ENCODE measurements at regions not wholly inside any gene's neighbourhood (a gene's known extent, or its start where the extent isn't known, plus 50 kb on each side); places are given as distances from the start of the nearest gene placed in this dataset.
"Not testable (repeated sequence)": the region's sequence is repeated elsewhere in the genome, so short reads cannot be mapped to it uniquely, and the experiment has no call there.

DNA sequence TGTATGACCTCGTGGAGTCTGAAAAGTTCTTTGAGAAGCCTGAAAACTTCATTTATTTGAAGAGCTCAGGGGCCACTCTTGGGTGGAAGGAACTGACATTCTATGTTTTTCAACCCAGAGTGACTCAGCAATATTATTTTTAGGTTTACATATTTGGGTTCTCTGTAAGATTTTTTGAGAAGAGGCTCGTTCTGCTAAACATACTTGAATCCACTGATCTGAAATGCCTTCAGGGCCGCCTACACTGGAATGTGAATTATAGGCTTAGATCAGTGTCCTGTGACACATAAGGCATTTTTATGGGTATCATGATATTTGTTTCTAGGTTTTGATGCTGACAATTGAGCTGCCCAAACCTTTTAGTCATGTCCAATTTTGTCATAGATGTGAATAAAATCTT is 86.2 kb downstream of the PSAT1 start:
- FAIRE-seq: no peak

GRCh38 chr9:78386348-78386747 is 89.4 kb downstream of the PSAT1 start:
- no peak for DNase-seq (ENCODE audit: extremely low spot score, insufficient read length, low read depth)
- no peak for FAIRE-seq

More for the DNA sequence above, 86.2 kb downstream of the PSAT1 start:
- DNase-seq (ENCODE audit: extremely low spot score, insufficient read length, low read depth): no peak

- FAIRE-seq (no peak), DNase-seq (ENCODE audit: extremely low spot score, insufficient read length, low read depth) (no peak)
Measured at GRCh38 chr9:78386773-78387172, 89.8 kb downstream of the PSAT1 start.

DNA sequence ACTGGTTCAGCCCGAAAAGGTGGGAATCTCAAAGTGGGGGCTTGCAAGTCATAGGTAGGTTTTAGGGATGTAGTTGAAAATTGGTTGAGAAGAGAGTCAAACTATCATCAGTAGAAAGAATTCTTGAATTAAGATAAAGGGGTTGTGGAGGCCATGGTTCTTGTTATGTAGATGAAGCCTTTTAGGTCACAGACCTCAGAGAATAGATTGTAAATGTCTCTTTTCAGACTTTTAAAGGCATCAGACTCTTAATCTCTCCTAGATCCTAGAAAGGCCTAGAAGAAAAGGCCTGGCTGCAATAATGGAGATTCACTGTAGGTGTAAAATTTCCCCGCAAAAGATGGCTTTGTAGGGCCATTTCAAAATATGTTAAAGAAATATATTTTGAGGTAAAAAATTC is 96.4 kb downstream of the PSAT1 start:
- FAIRE-seq: no peak
- DNase-seq (ENCODE audit: extremely low spot score, insufficient read length, low read depth): no peak

DNA sequence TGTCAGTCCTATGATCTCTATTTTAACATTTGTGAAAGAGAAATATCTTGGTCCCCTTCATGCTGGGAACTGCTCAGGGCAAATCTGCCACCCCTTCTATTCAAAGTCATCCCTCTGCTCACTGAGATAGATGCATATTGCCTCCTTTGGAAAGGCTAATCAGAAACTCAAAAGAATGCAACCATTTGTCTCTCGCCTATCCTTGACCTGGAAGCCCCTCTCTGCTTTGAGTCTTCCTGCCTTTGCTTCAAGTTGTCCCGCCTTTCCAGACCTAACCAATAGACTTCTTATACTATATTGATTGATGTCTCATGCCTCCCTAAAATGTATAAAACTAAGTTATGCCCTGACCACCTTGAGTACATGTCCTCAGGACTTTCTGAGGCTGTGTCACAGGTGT is 97.0 kb downstream of the PSAT1 start:
- FAIRE-seq: no peak
- DNase-seq (ENCODE audit: extremely low spot score, insufficient read length, low read depth): no peak

DNA sequence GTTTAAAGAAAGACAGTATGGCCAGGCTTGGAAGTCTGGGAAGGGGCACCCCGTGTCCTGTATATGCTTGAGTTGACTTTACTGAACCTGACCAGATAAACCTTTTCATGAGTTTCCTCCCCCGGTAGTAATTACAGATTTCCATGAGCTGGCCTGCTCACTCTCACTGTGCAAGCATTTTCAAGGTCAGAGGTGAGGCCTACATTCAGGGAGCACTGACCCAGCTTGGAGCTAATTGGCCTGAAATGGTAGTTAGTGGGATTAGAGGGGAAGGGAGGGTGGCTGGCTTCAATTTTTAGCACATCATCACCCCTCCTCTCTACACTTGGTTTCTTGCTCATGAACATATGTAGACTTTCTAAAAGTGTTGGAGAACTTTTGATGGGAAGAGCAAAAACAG is 99.2 kb downstream of the PSAT1 start:
- FAIRE-seq: no peak
- no peak for DNase-seq (ENCODE audit: extremely low spot score, insufficient read length, low read depth)

DNA sequence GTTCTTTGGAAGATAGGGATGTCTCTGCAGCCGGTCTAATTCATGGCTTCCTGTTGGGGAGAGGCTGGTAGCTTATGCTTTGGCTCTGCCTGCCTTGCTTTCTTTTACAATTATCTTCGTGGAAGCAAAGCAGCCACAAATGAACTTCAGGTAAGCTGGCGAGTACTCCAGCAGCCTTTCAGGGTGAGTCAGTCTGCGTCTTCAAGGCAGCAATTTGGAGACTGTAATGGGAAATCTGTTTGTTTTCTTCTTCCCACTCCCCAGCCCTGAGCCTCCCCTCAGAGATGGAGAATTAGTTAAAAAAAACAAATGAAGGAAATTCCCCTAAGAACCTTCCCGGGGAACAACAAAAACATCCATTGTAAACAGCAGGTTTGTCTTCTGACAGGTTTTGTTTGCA is 100.1 kb downstream of the PSAT1 start:
- DNase-seq (ENCODE audit: extremely low spot score, insufficient read length, low read depth) (no peak), FAIRE-seq (no peak)

GRCh38 chr9:78397454-78397853 is 100.5 kb downstream of the PSAT1 start:
- FAIRE-seq (no peak), DNase-seq (ENCODE audit: extremely low spot score, insufficient read length, low read depth) (no peak)

- DNase-seq (ENCODE audit: extremely low spot score, insufficient read length, low read depth) (no peak), FAIRE-seq (no peak)
Measured at GRCh38 chr9:78399153-78399552, 102.2 kb downstream of the PSAT1 start.

- no peak for DNase-seq (ENCODE audit: extremely low spot score, insufficient read length, low read depth)
- FAIRE-seq: no peak
Measured at GRCh38 chr9:78400496-78400895, 103.6 kb downstream of the PSAT1 start.

- DNase-seq (ENCODE audit: extremely low spot score, insufficient read length, low read depth) (no peak), FAIRE-seq (no peak)
Measured at GRCh38 chr9:78405461-78405860, 108.5 kb downstream of the PSAT1 start.

DNA sequence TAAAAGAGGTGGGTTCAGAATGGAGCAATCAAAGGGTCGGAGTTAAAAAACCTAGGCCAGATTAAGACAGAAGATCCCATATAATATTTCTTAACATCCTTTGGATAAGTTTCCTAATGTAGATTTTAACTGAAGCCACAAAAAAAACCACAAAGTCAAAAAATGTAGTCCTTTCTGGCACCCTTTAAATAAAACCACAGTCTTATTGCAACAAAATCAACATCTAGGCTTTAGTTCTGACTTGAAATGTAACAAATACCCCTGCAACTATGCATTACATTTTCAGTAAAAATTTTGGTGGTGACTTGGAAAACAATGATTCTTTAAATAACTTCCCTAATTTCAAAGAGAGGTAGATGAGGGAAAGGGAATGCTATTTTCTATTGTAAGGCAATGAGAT is 109.2 kb downstream of the PSAT1 start:
- DNase-seq (ENCODE audit: extremely low spot score, insufficient read length, low read depth) (no peak), FAIRE-seq (no peak)

- no peak for DNase-seq (ENCODE audit: extremely low spot score, insufficient read length, low read depth)
Measured at GRCh38 chr9:78406933-78407332, 110.0 kb downstream of the PSAT1 start.

DNA sequence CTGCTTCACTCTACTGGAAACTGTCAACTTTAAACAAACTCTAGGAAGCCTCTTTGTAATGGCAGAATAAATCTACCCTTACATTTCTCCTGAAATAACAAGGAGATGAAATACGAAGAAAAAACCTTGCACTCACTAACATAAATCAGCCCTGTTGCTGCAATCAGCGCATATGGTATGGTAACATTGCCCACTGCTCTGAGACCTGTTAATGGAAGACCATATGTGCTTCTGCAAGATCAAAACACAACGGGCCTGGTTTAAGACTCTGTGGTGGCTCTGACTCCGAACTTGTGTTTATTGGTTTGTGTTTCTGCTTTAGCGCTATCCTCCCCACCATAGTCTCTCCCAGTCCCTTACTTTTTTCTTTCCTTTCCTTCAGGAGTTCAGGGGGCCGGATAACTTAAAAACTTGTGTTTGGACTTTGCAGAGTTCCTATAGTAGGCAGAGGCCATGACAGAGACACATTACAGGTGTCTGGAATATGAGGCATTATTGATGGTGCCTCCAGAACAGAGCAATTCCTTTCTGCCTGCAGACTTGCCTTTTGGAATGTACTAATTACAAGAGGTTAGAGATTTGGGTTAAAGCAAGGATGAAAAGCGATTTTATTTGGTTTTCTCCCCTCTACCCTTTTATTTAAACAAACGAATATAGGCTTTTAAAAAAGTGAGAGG is 110.8 kb downstream of the PSAT1 start:
- DNase-seq (ENCODE audit: extremely low spot score, insufficient read length, low read depth) (no peak), FAIRE-seq (no peak)

More at GRCh38 chr9:78406933-78407332, 110.0 kb downstream of the PSAT1 start:
- FAIRE-seq: no peak

GRCh38 chr9:78408388-78408787 is 111.5 kb downstream of the PSAT1 start:
- FAIRE-seq (no peak), DNase-seq (ENCODE audit: extremely low spot score, insufficient read length, low read depth) (no peak)

GRCh38 chr9:78409928-78410510 is 113.1 kb downstream of the PSAT1 start:
- DNase-seq (ENCODE audit: extremely low spot score, insufficient read length, low read depth); FAIRE-seq: not testable (repeated sequence)

- DNase-seq (ENCODE audit: extremely low spot score, insufficient read length, low read depth): no peak
- no peak for FAIRE-seq
Measured at GRCh38 chr9:78422309-78422708, 125.4 kb downstream of the PSAT1 start.

- DNase-seq (ENCODE audit: extremely low spot score, insufficient read length, low read depth) (no peak), FAIRE-seq (no peak)
Measured at GRCh38 chr9:78424299-78424698, 127.4 kb downstream of the PSAT1 start.

- no peak for FAIRE-seq
Measured at GRCh38 chr9:78428640-78429039, 131.7 kb downstream of the PSAT1 start.

GRCh38 chr9:78430387-78430786 is 133.5 kb downstream of the PSAT1 start:
- DNase-seq (ENCODE audit: extremely low spot score, insufficient read length, low read depth) (no peak), FAIRE-seq (no peak)

More at GRCh38 chr9:78428640-78429039, 131.7 kb downstream of the PSAT1 start:
- no peak for DNase-seq (ENCODE audit: extremely low spot score, insufficient read length, low read depth)

DNA sequence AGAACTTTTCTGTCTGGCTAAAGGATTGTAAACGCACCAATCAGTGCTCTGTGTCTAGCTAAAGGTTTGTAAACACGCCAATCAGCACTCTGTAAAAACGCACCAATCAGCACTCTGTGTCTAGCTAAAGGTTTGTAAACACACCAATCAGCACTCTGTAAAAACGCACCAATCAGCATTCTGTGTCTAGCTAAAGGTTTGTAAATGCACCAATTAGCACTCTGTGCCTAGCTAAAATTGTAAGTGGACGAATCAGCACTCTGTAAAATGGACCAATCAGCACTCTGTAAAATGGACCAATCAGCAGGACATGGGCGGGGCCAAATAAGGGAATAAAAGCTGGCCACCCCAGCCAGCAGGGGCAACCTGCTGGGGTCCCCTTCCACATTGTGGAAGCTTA is 134.1 kb downstream of the PSAT1 start:
- FAIRE-seq: not testable (repeated sequence)

DNA sequence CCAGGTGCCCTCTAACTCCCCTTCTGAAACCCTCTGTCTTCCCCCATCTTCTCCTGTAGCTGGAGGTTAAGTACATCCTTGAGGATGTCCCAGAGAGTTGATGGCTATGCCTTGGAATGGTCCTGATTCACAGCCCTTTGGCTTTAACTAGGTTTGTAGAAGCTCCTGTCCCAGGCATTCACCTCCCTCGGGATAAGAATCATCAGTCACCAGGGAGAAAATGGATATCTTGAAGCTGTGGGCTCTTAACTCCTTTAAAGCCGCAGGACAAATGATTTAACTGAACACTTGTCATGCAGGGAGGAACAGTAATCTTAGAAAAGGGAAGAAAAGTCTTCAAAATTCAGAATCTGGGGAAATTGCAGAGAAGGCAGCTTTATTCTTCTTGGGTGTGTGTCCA is 139.9 kb downstream of the PSAT1 start:
- FAIRE-seq (no peak), DNase-seq (ENCODE audit: extremely low spot score, insufficient read length, low read depth) (no peak)

More for the DNA sequence above, 134.1 kb downstream of the PSAT1 start:
- not testable (repeated sequence) for DNase-seq (ENCODE audit: extremely low spot score, insufficient read length, low read depth)
